GM12892 (cell line): ENCODE measurements at regions not wholly inside any gene's neighbourhood (a gene's known extent, or its start where the extent isn't known, plus 50 kb on each side); places are given as distances from the start of the nearest gene placed in this dataset.

ENCODE experiments used
- DNase-seq: peaks from one replicate; pipeline ENCODE4 v3.0.0; 2011; ENCODE audit not compliant: insufficient read length
- FAIRE-seq: peaks from 2 replicates; lab custom pipeline; 2011; peaks lifted over from hg19 to GRCh38; lab: Jason Lieb, UNC
- POLR2A ChIP-seq: IDR thresholded peaks from 2 replicates; pipeline ENCODE4 v1.6.1; 2011; ENCODE audit warnings: low read depth, low read length, control low read depth
- POLR2AphosphoS5 ChIP-seq: IDR thresholded peaks from 2 replicates; pipeline ENCODE4 v1.6.1; 2011; ENCODE audit warnings: low read depth, low read length, control low read depth
- TAF1 ChIP-seq: IDR thresholded peaks from 2 replicates; pipeline ENCODE4 v1.6.1; 2011; ENCODE audit warnings: low read depth, mild to moderate bottlenecking, control low read depth, low read length, borderline replicate concordance

DNA sequence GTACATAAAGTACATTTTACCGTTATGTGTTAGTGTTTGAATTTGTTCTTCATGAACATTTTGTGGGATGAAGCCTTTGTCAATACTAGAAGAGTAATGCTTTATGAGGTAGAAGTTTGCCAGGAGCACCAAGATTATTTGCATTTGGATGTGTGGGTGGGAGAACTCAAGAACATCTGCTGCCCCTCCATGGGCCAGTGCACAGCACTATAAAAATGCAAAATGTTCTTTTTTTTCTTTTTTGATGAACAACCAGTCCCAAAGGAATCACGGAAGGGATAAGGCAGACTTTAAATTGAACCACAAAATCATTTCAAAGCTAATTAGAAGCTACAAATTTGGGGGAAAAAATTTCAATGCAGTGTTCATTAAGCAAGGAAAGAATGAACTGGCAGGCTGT lies 300.3 kb upstream of the NWD2 start:
- TF ChIP-seq TAF1 (no peak), POLR2A (no peak), POLR2AphosphoS5 (no peak)
- no peak for FAIRE-seq
- no peak for DNase-seq

DNA sequence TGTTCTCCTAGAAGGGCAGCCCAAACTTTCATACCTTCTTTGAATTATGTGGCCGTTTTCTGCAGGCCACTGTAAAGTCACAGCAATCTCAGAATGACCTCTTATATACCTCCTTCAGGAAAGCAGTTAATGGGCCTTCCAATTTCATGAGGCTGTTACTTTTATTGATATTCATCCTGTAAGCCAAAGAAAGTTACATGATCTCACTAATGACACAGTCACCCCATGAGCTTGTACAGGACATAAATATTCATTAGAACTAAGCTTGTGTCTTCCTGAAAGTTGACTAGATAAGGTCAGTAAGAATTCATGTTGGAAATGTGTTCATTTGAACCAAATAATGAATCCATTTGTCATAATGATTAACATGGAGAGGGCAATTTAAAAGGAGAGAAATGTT lies 283.1 kb upstream of the NWD2 start:
- no peak for DNase-seq
- no peak for FAIRE-seq
- TF ChIP-seq POLR2A, result no peak
- TF ChIP-seq POLR2AphosphoS5, result no peak
- TF ChIP-seq TAF1, result no peak

DNA sequence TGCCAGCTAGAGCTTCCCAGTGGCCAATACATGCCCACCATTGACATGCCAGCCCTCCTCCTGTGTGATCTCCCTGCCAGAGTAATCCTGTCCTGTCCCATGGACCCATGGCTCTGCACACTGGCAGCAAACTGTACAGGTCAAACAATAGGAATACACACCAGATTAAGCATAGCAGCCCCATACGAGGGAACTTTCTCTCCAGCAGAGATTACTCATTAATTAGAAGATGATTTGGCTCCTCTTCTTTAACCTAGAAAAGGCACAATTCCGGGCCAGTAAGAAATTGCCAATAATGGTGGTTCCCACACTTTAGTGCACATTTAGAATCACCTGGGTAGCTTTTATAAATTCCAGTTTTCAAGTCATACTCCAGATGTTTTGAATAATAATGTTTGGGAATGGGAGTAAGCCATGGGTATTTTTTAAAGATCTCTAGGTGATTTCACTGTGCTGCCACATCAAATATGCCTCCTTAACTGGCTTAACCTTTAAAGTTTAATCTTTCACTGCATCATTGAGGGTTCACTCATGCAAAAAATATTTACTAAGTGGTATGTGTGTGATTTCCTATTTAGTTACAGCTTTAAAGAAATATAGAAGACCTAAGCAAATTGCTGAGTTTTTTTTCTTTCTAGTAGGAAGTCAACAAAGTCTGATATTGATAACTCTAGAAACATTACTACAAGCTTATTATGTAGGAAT lies 277.6 kb upstream of the NWD2 start:
- DNase-seq (no peak), FAIRE-seq (no peak)
- TF ChIP-seq TAF1 (no peak), POLR2A (no peak), POLR2AphosphoS5 (no peak)

DNA sequence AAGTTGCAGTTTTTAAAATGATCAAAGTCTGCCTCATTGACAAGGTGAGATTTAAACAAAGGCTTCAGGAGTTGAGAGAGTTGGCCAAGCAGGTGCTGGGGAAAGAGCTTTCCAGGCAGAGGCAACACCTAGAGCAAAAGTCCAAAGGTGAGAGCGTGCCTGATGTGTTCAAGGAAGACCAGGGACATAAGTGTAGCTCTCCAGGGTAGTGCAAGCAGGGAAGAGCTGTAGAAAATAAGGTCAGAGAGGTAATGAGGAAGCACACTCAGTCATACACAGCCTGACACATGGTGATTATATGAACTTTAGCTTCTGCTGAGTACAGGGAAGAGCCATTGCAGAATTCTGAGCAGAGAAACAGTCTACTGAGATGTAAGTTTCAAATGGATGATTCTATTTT lies 265.0 kb upstream of the NWD2 start:
- FAIRE-seq (no peak), DNase-seq (no peak)
- no peak for TF ChIP-seq POLR2A

DNA sequence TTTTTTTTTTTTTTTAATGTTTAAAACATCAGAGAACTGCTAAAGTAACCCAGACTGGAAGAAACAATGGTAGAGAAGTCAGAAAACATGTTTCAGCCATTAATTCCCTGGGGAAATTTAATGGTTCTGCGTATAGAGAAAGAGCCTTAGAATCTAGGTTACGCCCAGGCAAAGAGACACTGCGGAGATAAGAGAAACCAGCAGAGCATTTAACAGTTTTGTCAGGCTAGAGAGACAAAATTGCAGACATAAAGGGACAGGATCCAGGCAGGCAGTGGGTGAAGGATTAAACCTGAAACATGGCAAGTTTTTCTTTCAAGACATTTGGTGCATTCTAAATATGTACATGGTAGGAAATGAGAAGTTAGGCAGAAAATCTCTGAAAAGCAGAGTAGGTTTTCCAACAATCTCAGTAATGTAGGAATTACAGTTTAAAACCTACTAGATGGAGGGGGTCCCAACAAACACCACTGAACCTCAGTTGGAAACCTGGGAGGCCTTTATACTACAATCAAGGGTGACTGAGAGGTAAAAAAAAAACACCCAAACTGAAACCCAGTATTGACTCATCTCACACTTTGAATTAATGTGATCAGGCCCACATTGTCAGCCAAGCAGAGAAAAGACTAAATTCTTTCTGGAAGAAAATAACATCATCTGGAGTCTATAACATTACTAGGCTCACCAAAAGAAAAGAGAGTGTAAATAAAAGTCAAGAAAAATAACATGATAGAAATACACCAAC lies 254.2 kb upstream of the NWD2 start:
- DNase-seq, result no peak
- no peak for TF ChIP-seq POLR2AphosphoS5
- no peak for TF ChIP-seq POLR2A
- no peak for TF ChIP-seq TAF1
- peak; percentile 50 for FAIRE-seq

DNA sequence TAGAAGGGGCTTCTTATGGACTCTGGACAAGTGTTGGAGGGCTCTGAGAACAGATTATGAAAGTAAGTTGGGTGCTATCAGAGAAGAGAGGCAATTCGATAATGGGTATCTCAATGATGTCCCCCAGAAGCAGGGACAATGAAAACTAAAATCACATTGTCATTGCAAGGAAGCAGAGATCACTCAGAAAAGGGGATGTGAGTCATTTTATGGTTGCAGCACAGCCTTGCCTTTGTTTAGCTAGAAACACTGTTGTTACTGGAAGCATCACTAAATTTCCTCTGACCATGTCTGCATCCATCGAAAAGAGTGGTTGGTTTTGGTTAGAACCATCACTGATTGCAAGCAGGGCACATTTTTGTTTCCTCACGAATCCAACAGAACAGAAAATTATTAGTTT lies 246.8 kb upstream of the NWD2 start:
- FAIRE-seq (no peak), DNase-seq (no peak)
- TF ChIP-seq POLR2AphosphoS5 (no peak), POLR2A (no peak), TAF1 (no peak)

DNA sequence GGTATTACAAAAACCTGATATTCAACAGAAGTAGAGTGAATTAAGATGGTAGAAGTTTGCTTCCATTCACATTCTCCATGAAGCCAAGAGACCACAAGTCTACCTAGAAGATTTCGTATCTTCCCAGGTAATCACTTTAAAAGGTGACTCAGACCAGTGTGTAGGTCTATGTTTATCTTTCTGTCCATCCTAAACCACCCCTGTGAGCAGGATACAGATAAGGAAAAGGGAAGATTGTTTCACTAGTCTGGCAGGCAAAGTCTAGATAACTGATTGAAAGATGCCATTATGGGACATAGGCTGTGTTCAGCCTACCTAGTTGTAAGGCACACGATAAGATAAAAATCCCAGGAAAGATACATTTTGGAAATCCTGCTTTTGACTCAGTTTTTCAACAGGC lies 244.3 kb upstream of the NWD2 start:
- DNase-seq (no peak), FAIRE-seq (no peak)
- no peak for TF ChIP-seq TAF1
- no peak for TF ChIP-seq POLR2AphosphoS5

DNA sequence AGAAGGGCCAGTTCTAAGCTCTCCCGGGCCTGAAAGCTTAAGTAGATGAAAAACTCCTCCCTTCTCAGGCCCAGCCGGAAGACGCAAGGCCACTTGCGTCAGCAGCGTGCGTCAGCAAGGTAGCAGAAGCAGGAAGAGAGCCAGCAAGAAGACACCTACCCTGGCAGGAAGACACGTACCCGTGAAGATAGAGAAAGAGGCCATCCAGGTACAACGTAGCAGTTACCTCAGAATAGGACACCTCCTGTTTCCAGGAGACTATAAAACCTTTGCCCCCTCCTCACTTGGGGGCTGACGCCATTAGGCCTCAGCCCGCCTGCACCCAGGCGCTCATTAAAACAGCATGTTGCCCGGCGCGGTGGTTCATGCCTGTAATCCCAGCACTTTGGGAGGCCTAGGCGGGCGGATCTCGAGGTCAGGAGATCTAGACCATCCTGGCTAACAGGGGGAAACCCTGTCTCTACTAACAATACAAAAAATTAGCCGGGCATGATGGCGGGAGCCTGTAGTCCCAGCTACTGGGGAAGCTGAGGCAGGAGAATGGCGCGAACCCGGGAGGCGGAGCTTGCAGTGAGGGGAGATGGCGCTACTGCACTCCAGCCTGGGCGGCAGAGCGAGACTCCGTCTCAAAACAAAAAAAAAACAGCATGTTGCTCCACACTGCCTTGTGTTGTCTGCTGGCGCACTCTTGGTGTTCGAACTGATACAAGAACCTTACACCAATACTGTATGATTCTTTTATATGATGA lies 242.7 kb upstream of the NWD2 start:
- FAIRE-seq, result no peak
- TF ChIP-seq TAF1, result no peak
- TF ChIP-seq POLR2A, result no peak
- TF ChIP-seq POLR2AphosphoS5, result no peak
- no peak for DNase-seq

DNA sequence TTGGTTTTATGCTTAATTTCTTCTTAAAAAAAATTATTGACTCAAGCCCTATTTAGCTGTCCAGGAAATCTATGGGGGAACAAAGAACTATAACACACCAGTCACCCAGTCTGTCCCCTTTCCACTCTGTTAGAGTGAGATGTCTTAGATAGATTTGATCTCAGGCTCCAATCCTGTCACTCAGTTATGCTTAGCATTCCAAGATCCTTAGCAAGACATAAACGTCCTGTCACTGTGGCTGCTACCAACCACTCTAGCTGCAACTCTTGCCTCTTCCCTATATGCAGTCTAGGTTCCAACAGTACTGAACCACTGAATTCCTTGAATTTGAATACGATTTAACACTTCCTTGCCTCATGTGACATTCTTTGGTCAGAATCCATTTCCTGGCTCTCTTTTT lies 241.9 kb upstream of the NWD2 start:
- DNase-seq (no peak), FAIRE-seq (no peak)
- TF ChIP-seq TAF1 (no peak), POLR2A (no peak), POLR2AphosphoS5 (no peak)

DNA sequence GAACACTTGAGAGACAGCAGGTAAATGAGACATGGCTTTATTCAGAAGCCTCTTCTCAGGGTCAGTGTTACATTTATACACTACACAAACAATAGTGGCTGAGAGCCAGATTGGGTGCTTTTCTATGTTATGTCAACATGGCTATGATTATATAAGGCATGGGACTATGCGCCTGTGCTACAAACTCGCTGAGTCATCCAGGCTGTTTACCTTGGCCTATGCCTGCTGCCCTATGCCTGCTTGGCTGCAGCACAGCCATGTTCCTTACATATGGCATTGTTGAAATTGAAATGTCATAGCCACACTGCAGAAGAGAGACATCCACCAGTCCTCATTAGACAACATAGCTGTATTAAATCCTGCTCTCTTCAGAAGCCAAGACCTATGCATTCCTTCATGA lies 236.3 kb upstream of the NWD2 start:
- no peak for DNase-seq
- TF ChIP-seq TAF1 (no peak), POLR2A (no peak), POLR2AphosphoS5 (no peak)
- FAIRE-seq, result no peak

DNA sequence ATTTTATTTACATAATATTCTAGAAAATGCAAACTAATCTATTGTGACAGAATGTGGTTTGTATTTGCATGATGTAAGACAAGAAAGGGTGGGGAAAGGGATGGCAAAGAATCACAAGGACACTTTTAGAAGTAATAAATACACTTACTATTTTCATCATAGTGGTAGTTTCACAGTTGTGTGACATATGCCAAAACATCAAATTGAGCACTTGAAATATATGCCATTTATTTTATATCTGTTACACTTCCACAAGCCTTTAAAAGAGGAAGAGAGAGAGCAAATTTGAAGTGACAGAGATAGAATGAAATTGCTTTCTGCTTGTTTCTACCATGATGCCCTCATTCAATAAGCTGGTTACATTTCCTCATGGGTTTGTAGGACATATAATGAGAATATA lies 230.0 kb upstream of the NWD2 start:
- FAIRE-seq (no peak), DNase-seq (no peak)
- TF ChIP-seq TAF1, result no peak
- TF ChIP-seq POLR2A, result no peak
- no peak for TF ChIP-seq POLR2AphosphoS5
